GM12878 (cell line): ENCODE measurements at regions not wholly inside any gene's neighbourhood (a gene's known extent, or its start where the extent isn't known, plus 50 kb on each side); places are given as distances from the start of the nearest gene placed in this dataset.

ENCODE experiments used
- ATAC-seq: fragments of 200-7000 bp; cut with Tn5 transposase; 3 replicates; pipeline ENCODE4 v1.9.1; 2020; ENCODE audit warnings: mild to moderate bottlenecking, moderate library complexity
- BruUV-seq: library from RNA; stranded (reverse); fragments of 400-500 nt; replicated peaks from 2 replicates; lab custom pipeline; 2021; lab: Mats Ljungman, UMichigan
- CTCF ChIA-PET: fragments of 300-600 bp; sonication (Branson Sonifier 250); formaldehyde crosslinking; extraction: SDS; loops from one replicate; lab custom pipeline; 2021; ENCODE audit warnings: inconsistent platforms; lab: Yijun Ruan, JAX
- POLR2A ChIA-PET: fragments of 350-600 bp; formaldehyde crosslinking; extraction: SDS; loops from one replicate; lab custom pipeline; 2021; ENCODE audit warnings: inconsistent platforms; lab: Charles Lee
- RAD21 ChIA-PET: fragments of 300-600 bp; sonication (Branson Sonifier 250); formaldehyde crosslinking; loops from one replicate; lab custom pipeline; 2023; ENCODE audit warnings: antibody characterized with exemption; ENCODE audit not compliant: unreplicated experiment; lab: Charles Lee
- SMC1A ChIA-PET: fragments of 300-600 bp; sonication (Branson Sonifier 250); formaldehyde crosslinking; loops from one replicate; lab custom pipeline; 2023; ENCODE audit not compliant: unreplicated experiment, uncharacterized antibody; lab: Charles Lee
- DNase-seq: peaks from one replicate; pipeline ENCODE4 v3.0.0-alpha.2; 2011; ENCODE audit warnings: low read depth, low spot score
- FAIRE-seq: peaks from 3 replicates; lab custom pipeline; 2011; peaks lifted over from hg19 to GRCh38; lab: Jason Lieb, UNC
- H2AFZ ChIP-seq: 2 replicates; pipeline ENCODE4 v1.6.0; 2011; ENCODE audit warnings: low read depth, low read length, control low read depth; ENCODE audit not compliant: control insufficient read depth
- H3K27ac ChIP-seq: 2 replicates; pipeline ENCODE4 v1.5.1; 2011; ENCODE audit warnings: control low read depth; ENCODE audit not compliant: control insufficient read depth, insufficient read depth
- H3K27me3 ChIP-seq, 2 experiments: replicated peaks in 1 of 2; 2 replicates each; pipeline versions ENCODE4 v1.6.0 to v1.6.1; 2011; ENCODE audit warnings: low read length in 1 of 2; ENCODE audit not compliant: control insufficient read depth in 2 of 2, insufficient read depth in 2 of 2
- H3K36me3 ChIP-seq, 2 experiments: 2 replicates each; pipeline ENCODE4 v1.5.1; 2011; ENCODE audit warnings: low read length in 1 of 2; ENCODE audit not compliant: control insufficient read depth in 2 of 2, insufficient read depth in 2 of 2
- H3K4me1 ChIP-seq: 2 replicates; pipeline ENCODE4 v1.6.1; 2011; ENCODE audit warnings: mild to moderate bottlenecking, low read length, moderate library complexity, mixed read lengths; ENCODE audit not compliant: control insufficient read depth, insufficient read depth
- H3K4me2 ChIP-seq: 2 replicates; pipeline ENCODE4 v1.6.0; 2011; ENCODE audit warnings: control low read depth; ENCODE audit not compliant: control insufficient read depth, insufficient read depth
- H3K4me3 ChIP-seq: fragments of 200-600 bp; sonication (generic); 2 replicates; pipeline ENCODE4 v1.5.1; 2016
- H3K79me2 ChIP-seq: 2 replicates; pipeline ENCODE4 v1.6.0; 2011; ENCODE audit warnings: low read length; ENCODE audit not compliant: control insufficient read depth, insufficient read depth
- H3K9ac ChIP-seq: 2 replicates; pipeline ENCODE4 v1.8.0; 2011; ENCODE audit warnings: low read length, control low read depth, mixed read lengths; ENCODE audit not compliant: control insufficient read depth, insufficient read depth
- H3K9me3 ChIP-seq: replicated peaks from 3 replicates; pipeline ENCODE4 v1.5.1; 2011; ENCODE audit warnings: mild to moderate bottlenecking, low read length; ENCODE audit not compliant: control insufficient read depth, insufficient read depth
- H4K20me1 ChIP-seq: 2 replicates; pipeline ENCODE4 v1.6.0; 2011; ENCODE audit not compliant: control insufficient read depth, insufficient read depth
- CHD1 ChIP-seq: IDR thresholded peaks from 2 replicates; pipeline ENCODE4 v1.6.1; 2012; ENCODE audit warnings: low read depth, low read length, improper control_type of control experiment
- CTCF ChIP-seq, 3 experiments: IDR thresholded peaks in 2 of 3; conservative IDR thresholded peaks in 1 of 3; 2 replicates each; pipeline ENCODE4 v1.5.1; 2011; ENCODE audit warnings: low read depth in 3 of 3, low read length in 3 of 3, mild to moderate bottlenecking in 3 of 3, control low read depth in 2 of 3, moderate library complexity in 2 of 3, inconsistent platforms in 1 of 3, mixed read lengths in 1 of 3; ENCODE audit not compliant: control insufficient read depth in 2 of 3, insufficient read depth in 1 of 3; ENCODE audit errors: extremely low read depth in 1 of 3
- ETV6 ChIP-seq, 2 experiments: fragments of 450-650 bp in 1 of 2; IDR thresholded peaks in 1 of 2; conservative IDR thresholded peaks in 1 of 2; 2 replicates each; pipeline ENCODE4 v1.6.1; 2014; ENCODE audit warnings: antibody characterized with exemption in 1 of 2, borderline replicate concordance in 1 of 2, low read depth in 1 of 2, mild to moderate bottlenecking in 1 of 2, moderate library complexity in 1 of 2
- KDM1A ChIP-seq: fragments of 200-600 bp; sonication (generic); IDR thresholded peaks from 2 replicates; pipeline ENCODE4 v1.6.1; 2016; ENCODE audit warnings: borderline replicate concordance
- NFXL1 ChIP-seq: fragments of 450-650 bp; IDR thresholded peaks from 2 replicates; pipeline ENCODE4 v1.6.1; 2017; ENCODE audit warnings: antibody characterized with exemption, mild to moderate bottlenecking, borderline replicate concordance
- POLR2AphosphoS5 ChIP-seq: IDR thresholded peaks from 2 replicates; pipeline ENCODE4 v1.6.1; 2011; ENCODE audit warnings: mild to moderate bottlenecking, low read length, inconsistent platforms
- RCOR1 ChIP-seq: conservative IDR thresholded peaks from 2 replicates; pipeline ENCODE4 v1.6.1; 2012; ENCODE audit warnings: low read depth, low read length, improper control_type of control experiment
- STAT1 ChIP-seq: fragments of 450-650 bp; conservative IDR thresholded peaks from 2 replicates; pipeline ENCODE4 v1.6.1; 2014; ENCODE audit warnings: antibody characterized with exemption, mild to moderate bottlenecking
- TARDBP ChIP-seq: IDR thresholded peaks from 2 replicates; pipeline ENCODE4 v1.6.1; 2016; ENCODE audit warnings: borderline replicate concordance
- TBL1XR1 ChIP-seq: IDR thresholded peaks from 2 replicates; pipeline ENCODE4 v1.6.1; 2012; ENCODE audit warnings: low read depth, low read length, improper control_type of control experiment
- WRNIP1 ChIP-seq: IDR thresholded peaks from 2 replicates; pipeline ENCODE4 v1.6.1; 2011; ENCODE audit warnings: low read depth, low read length, improper control_type of control experiment, borderline replicate concordance
- ZNF384 ChIP-seq: IDR thresholded peaks from 2 replicates; pipeline ENCODE4 v1.6.1; 2012; ENCODE audit warnings: low read depth, mild to moderate bottlenecking, low read length, improper control_type of control experiment, borderline replicate concordance
- ZSCAN29 ChIP-seq: fragments of 450-650 bp; IDR thresholded peaks from 2 replicates; pipeline ENCODE4 v1.6.1; 2017; ENCODE audit warnings: mild to moderate bottlenecking, moderate library complexity
- WGBS: methylation state at CpG from one replicate; pipeline ENCODE4 v1.1.6; 2016; ENCODE audit warnings: low lambda C conversion rate; ENCODE audit not compliant: insufficient replicate concordance, insufficient coverage; ENCODE audit errors: missing lambda C conversion rate; 5-methylcytosine and 5-hydroxymethylcytosine counted together
- in situ Hi-C: fragments of 300-500 bp; cut with MboI; formaldehyde crosslinking; loops from 9 replicates; pipeline ENCODE4 v1.14.3; 2018; ENCODE audit warnings: mixed read lengths
- intact Hi-C: fragments of 100-400 bp; cut with micrococcal nuclease; formaldehyde crosslinking; loops from one replicate; pipeline ENCODE4 v1.14.2; 2022; ENCODE audit not compliant: unreplicated experiment
- TF ChIP-seq, protein P1 (sequence below): fragments of 450-650 bp; IDR thresholded peaks from 2 replicates; pipeline ENCODE4 v1.6.1; 2016; ENCODE audit warnings: mild to moderate bottlenecking
- TF ChIP-seq, protein P2 (sequence below): IDR thresholded peaks from 2 replicates; pipeline ENCODE4 v1.6.1; 2012; ENCODE audit warnings: low read depth, low read length, improper control_type of control experiment

GRCh38 chr5:56412601-56413379, 179.7 kb upstream of the ANKRD55 start (continued):
- TF ChIP-seq ZSCAN29, result no peak
- TF ChIP-seq STAT1, result no peak
- no peak for TF ChIP-seq NFXL1

GRCh38 chr5:56410696-56411095, 177.6 kb upstream of the ANKRD55 start:
- DNase-seq, result no peak
- H3K4me1 ChIP-seq, result peaks cover 35% of the 10 kb centered on the region

More at GRCh38 chr5:56410696-56411095, 177.6 kb upstream of the ANKRD55 start:
- ChIA-PET SMC1A (interaction anchor here (1.2 to 3.3 kb wide), 4 partner anchors 12 to 80 kb away, joined by 3 to 57 read pairs (median 5); no protein-coding TSS in a partner anchor), RAD21 (interaction anchor here (0.6 to 6.8 kb wide), 2 partner anchors 81 to 418 kb away, joined by 3 to 111 read pairs; no protein-coding TSS in a partner anchor), CTCF (no interaction called here), POLR2A (no interaction called here)
- Histone ChIP-seq H3K9ac (no peak overlapping the region), H2AFZ (no peak overlapping the region), H3K4me3 (no peak overlapping the region), H3K27me3 (no peaks in the 10 kb centered on the region), H3K27ac (no peak overlapping the region), H3K9me3 (no peaks in the 10 kb centered on the region), H3K4me2 (no peak overlapping the region), H3K79me2 (no peaks in the 10 kb centered on the region), H4K20me1 (no peaks in the 10 kb centered on the region), H3K36me3 (no peaks in the 10 kb centered on the region)
- 82% methylated on average over 6 of the region's 6 CpGs for WGBS
- intact Hi-C loops, result loop anchor here (5.0 kb wide), 1 partner anchor 427 kb away; no protein-coding TSS in a partner anchor
- TF ChIP-seq ETV6 (conservative IDR thresholded peaks at IDR 0.05 in 1 of 2, IDR thresholded peaks at IDR 0.05 in 1 of 2; ENCODE audit: borderline replicate concordance in 1 of 2, low read depth in 1 of 2) (no peak), CTCF (IDR thresholded peaks at IDR 0.05 in 2 of 3, conservative IDR thresholded peaks at IDR 0.05 in 1 of 3; ENCODE audit: control insufficient read depth in 2 of 3, extremely low read depth in 1 of 3, insufficient read depth in 1 of 3, low read depth in 3 of 3, low read length in 3 of 3) (no peak), TARDBP (no peak), CHD1 (no peak), ZNF384 (no peak), KDM1A (no peak), POLR2AphosphoS5 (no peak), WRNIP1 (no peak), RCOR1 (no peak), TBL1XR1 (no peak)
- TF ChIP-seq, protein P1, sequence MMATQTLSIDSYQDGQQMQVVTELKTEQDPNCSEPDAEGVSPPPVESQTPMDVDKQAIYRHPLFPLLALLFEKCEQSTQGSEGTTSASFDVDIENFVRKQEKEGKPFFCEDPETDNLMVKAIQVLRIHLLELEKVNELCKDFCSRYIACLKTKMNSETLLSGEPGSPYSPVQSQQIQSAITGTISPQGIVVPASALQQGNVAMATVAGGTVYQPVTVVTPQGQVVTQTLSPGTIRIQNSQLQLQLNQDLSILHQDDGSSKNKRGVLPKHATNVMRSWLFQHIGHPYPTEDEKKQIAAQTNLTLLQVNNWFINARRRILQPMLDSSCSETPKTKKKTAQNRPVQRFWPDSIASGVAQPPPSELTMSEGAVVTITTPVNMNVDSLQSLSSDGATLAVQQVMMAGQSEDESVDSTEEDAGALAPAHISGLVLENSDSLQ, result no peak
- TF ChIP-seq, protein P2, sequence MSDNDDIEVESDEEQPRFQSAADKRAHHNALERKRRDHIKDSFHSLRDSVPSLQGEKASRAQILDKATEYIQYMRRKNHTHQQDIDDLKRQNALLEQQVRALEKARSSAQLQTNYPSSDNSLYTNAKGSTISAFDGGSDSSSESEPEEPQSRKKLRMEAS, result no peak
- FAIRE-seq (no peak), ATAC-seq (no peak)
- in situ Hi-C loops, result no loop called here
- BruUV-seq, result no TSS peak
